Esophagus muscularis mucosa (tissue), 3 donors: ENCODE measurements at regions not wholly inside any gene's neighbourhood (a gene's known extent, or its start where the extent isn't known, plus 50 kb on each side); places are given as distances from the start of the nearest gene placed in this dataset.

Experiments
- POLR2A ChIP-seq: fragments of 450-650 bp; IDR thresholded peaks from one replicate; pipeline ENCODE4 v1.6.1; 2017; ENCODE audit warnings: antibody characterized with exemption, moderate library complexity, mild to moderate bottlenecking, low read depth
- TF ChIP-seq, protein P1 (sequence below), 3 experiments: fragments of 200-600 bp in 2 of 3; fragments of 450-650 bp in 1 of 3; sonication (generic) in 2 of 3; IDR thresholded peaks; one replicate each; pipeline ENCODE4 v1.5.1; 2017 to 2019; ENCODE audit warnings: antibody characterized with exemption in 3 of 3, mild to moderate bottlenecking in 2 of 3, moderate library complexity in 1 of 3

DNA sequence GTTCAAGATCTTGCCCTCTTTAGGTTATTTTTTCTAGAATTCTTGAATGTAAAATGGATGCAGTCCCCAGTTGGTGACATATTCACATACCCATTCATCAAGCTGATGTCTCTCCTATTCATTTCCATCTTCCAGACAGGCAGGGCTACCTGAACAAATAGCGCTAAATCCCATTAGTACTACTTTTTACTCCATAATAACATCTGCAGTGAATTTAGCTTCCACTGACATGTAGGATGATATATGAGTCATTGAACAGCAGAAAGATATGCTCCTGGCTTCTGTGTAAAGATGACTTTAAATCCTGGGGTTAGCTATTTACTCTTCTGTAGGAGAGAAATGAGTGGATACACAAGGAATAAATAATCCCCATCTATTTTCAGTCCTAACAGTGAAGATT, 194.7 kb downstream of the RND3 start:
- no peak for TF ChIP-seq POLR2A
- TF ChIP-seq, protein P1, sequence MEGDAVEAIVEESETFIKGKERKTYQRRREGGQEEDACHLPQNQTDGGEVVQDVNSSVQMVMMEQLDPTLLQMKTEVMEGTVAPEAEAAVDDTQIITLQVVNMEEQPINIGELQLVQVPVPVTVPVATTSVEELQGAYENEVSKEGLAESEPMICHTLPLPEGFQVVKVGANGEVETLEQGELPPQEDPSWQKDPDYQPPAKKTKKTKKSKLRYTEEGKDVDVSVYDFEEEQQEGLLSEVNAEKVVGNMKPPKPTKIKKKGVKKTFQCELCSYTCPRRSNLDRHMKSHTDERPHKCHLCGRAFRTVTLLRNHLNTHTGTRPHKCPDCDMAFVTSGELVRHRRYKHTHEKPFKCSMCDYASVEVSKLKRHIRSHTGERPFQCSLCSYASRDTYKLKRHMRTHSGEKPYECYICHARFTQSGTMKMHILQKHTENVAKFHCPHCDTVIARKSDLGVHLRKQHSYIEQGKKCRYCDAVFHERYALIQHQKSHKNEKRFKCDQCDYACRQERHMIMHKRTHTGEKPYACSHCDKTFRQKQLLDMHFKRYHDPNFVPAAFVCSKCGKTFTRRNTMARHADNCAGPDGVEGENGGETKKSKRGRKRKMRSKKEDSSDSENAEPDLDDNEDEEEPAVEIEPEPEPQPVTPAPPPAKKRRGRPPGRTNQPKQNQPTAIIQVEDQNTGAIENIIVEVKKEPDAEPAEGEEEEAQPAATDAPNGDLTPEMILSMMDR (IDR thresholded peaks at IDR 0.05): no peak
